Chondrocyte (in vitro differentiated cells): ENCODE measurements at regions not wholly inside any gene's neighbourhood (a gene's known extent, or its start where the extent isn't known, plus 50 kb on each side); places are given as distances from the start of the nearest gene placed in this dataset.

Source experiments
- DNase-seq: peaks from one replicate; pipeline ENCODE4 v3.0.0; 2021; ENCODE audit warnings: mixed read lengths, low spot score
- H3K27ac Mint-ChIP-seq: one replicate; pipeline ENCODE4 v1.8.0; 2021; ENCODE audit warnings: mild to moderate bottlenecking, moderate library complexity, mixed read lengths; ENCODE audit not compliant: unreplicated experiment
- H3K27me3 Mint-ChIP-seq: 2 replicates; pipeline ENCODE4 v1.8.0; 2021; ENCODE audit warnings: low read depth, mixed read lengths
- H3K36me3 Mint-ChIP-seq: 2 replicates; pipeline ENCODE4 v1.8.0; 2021; ENCODE audit warnings: low read depth, mixed read lengths
- H3K4me1 Mint-ChIP-seq: 2 replicates; pipeline ENCODE4 v1.8.0; 2021; ENCODE audit warnings: low read depth, mild to moderate bottlenecking, mixed read lengths
- H3K4me3 Mint-ChIP-seq: one replicate; pipeline ENCODE4 v1.8.0; 2021; ENCODE audit warnings: mild to moderate bottlenecking, moderate library complexity, mixed read lengths; ENCODE audit not compliant: unreplicated experiment
- H3K9me3 Mint-ChIP-seq: 2 replicates; pipeline ENCODE4 v1.8.0; 2021; ENCODE audit warnings: low read depth, mixed read lengths
- TF ChIP-seq, protein P1 (sequence below): fragments of 200-600 bp; sonication (generic); IDR thresholded peaks from 2 replicates; pipeline ENCODE4 v1.5.0; 2021; ENCODE audit warnings: antibody characterized with exemption, mild to moderate bottlenecking, moderate library complexity

DNA sequence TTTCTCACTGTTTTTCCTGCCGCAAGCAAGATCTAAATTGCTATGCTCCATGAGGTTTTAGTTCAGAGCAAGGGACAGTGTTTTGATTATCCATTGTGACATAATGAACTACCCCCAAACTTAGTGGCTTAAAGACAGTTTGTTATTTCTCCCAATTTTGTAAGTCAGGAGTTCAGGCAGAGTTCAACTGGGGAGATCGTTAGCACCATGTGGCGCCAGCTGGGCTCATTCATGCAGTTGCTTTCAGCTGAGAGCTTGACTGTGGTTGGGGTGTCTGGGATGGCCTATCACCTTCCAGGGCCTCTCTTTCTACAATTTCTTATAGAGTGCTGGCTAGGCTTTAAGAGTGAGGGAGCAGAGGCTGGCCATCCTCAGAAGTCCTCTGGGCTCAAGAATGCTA, 382.9 kb upstream of the CELF4 start:
- Mint-ChIP-seq H3K4me1 (no peaks in the 10 kb centered on the region), H3K4me3 (no peak overlapping the region), H3K9me3 (peaks cover 16% of the 10 kb centered on the region), H3K27me3 (peaks cover 1% of the 10 kb centered on the region), H3K27ac (no peak overlapping the region), H3K36me3 (no peaks in the 10 kb centered on the region)
- TF ChIP-seq, protein P1, sequence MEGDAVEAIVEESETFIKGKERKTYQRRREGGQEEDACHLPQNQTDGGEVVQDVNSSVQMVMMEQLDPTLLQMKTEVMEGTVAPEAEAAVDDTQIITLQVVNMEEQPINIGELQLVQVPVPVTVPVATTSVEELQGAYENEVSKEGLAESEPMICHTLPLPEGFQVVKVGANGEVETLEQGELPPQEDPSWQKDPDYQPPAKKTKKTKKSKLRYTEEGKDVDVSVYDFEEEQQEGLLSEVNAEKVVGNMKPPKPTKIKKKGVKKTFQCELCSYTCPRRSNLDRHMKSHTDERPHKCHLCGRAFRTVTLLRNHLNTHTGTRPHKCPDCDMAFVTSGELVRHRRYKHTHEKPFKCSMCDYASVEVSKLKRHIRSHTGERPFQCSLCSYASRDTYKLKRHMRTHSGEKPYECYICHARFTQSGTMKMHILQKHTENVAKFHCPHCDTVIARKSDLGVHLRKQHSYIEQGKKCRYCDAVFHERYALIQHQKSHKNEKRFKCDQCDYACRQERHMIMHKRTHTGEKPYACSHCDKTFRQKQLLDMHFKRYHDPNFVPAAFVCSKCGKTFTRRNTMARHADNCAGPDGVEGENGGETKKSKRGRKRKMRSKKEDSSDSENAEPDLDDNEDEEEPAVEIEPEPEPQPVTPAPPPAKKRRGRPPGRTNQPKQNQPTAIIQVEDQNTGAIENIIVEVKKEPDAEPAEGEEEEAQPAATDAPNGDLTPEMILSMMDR: no peak
- DNase-seq: no peak

DNA sequence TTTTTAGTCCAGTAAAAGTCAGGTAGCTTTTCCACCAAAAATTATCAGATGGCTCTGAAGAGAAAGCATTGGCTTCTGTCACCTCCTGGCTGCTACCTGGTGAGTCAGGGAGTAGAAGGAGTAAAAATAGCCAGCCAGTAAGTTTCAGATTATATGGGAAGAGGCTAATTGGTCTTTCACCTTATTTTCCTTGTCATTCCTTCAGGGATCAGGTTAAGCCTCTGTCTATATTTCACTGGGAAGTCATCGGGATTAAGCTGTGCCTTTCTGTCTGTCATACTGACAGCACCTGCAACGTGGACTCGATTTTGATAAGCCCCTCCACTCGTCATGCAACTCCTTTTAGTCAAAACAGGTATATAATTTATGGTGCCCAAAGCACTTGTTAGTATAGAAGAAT, 380.7 kb upstream of the CELF4 start:
- no peak for DNase-seq
- TF ChIP-seq, protein P1: no peak

DNA sequence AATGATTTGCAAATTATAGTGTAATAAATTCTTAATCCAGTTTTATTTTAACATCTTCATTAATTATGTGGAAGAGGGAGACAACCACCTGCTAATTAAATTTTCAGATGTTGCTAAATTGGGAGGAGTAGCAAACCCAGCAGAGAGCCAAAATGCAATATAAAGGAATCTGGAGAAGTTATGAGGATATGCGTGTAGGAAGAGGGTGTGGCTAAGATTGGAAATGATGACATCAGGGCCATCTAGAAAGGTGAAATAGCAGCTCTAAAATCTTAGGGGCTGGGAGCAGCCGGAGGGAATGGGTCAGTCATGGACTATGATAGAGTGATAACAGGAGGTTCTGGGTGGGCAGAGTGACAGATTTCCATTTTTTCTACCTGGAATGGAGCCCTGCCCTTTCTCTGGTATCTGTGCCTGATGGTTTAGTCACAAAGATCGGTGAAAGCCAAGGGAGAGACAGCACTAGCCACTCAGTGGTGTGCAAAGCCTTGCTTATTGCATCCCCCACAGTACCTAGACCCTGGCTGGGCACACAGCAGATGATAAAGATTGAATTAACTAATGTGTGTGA, 379.2 kb upstream of the CELF4 start:
- no peak overlapping the region for H3K4me3 Mint-ChIP-seq
- no peak overlapping the region for H3K27ac Mint-ChIP-seq
- H3K9me3 Mint-ChIP-seq: peaks cover 12% of the 10 kb centered on the region
- no peaks in the 10 kb centered on the region for H3K27me3 Mint-ChIP-seq
- no peak for DNase-seq
- no peaks in the 10 kb centered on the region for H3K4me1 Mint-ChIP-seq
- no peaks in the 10 kb centered on the region for H3K36me3 Mint-ChIP-seq
- TF ChIP-seq, protein P1: no peak

More for the DNA sequence above, 380.7 kb upstream of the CELF4 start:
- Mint-ChIP-seq H3K27ac (no peak overlapping the region), H3K4me3 (no peak overlapping the region), H3K36me3 (no peaks in the 10 kb centered on the region), H3K27me3 (peaks cover 1% of the 10 kb centered on the region), H3K4me1 (no peaks in the 10 kb centered on the region), H3K9me3 (peaks cover 9% of the 10 kb centered on the region)

DNA sequence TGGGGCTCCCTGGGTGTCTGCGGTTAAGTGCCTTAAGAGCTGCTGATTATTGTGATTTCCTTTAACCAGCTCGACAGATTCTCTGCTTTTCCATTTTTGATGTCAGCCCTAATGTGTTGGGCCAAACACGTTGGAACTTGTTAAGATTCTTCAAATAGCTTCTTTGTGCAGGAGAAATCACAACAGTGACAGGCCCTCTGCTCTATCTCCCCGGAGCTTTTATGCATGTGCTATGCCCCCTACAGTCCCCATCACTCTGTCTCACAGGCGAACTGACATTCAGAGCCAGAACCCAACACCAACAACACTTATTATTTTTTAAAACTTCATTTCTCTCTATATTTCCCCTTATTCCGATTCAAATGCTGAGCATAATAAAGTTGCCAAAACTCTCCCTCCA, 371.7 kb upstream of the CELF4 start:
- Mint-ChIP-seq H3K4me1 (no peaks in the 10 kb centered on the region), H3K27ac (no peak overlapping the region), H3K4me3 (no peak overlapping the region), H3K9me3 (peaks cover 14% of the 10 kb centered on the region), H3K27me3 (no peaks in the 10 kb centered on the region), H3K36me3 (no peaks in the 10 kb centered on the region)
- TF ChIP-seq, protein P1: no peak
- DNase-seq: no peak

DNA sequence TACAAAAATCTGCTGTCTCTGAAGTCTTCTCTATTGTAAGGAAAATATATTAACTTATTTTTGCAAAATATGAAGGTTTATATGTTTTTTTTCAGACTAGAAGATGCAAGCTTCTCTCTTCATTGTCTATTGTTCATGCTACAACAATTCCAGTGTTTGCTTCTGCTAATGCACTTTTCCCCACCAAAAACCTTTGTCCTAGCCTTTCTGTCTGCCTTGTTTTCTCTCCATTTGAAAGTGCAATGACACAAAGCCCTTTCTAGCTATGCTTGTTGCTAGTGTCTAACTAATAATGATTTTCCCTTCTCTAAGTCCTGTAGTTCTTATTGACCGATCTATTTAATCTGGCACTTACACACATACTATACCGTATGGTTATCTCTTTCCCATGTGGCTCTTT, 369.5 kb upstream of the CELF4 start:
- H3K36me3 Mint-ChIP-seq: no peaks in the 10 kb centered on the region
- H3K27me3 Mint-ChIP-seq: no peaks in the 10 kb centered on the region
- DNase-seq: no peak
- H3K9me3 Mint-ChIP-seq: peaks cover 17% of the 10 kb centered on the region
- no peak overlapping the region for H3K27ac Mint-ChIP-seq
- H3K4me1 Mint-ChIP-seq: no peaks in the 10 kb centered on the region
- H3K4me3 Mint-ChIP-seq: no peak overlapping the region
- TF ChIP-seq, protein P1: no peak
